ENCODE measurements at regions not wholly inside any gene's neighbourhood (a gene's known extent, or its start where the extent isn't known, plus 50 kb on each side); places are given as distances from the start of the nearest gene placed in this dataset.

DNA sequence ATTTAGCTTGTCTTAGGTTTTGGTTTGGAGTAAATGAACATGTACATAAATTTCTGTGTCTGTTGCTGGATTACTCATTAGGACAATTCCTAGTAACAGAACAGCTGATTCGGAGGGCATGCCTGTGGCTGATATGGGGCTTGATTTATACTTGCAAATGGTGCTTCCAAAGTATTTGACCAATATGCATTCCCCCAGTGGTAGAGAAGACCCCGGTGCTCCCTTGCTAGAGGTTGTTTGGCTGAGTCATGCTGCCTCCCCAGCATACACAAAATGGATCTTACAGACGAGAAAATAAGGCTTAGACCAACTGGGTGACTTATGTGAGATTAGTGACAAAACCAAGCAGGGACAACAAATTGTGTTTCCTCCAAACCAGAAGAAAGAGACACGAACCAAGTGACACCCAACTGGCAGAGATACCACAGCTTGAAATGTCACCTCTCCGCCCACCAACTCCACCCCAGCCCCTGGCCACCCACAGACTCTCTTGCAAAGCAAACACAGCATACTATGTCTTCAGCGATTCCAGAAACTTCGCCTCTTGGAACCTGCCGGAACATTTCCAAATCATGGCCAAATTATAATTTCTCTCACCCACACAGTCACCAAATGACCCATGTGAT, 75.9 kb upstream of the ETS2 start:
- H3K4me3 ChIP-seq = no peak overlapping the region
- no peaks in the 10 kb centered on the region for H3K36me3 ChIP-seq (ENCODE audit: control insufficient read depth, insufficient read depth, low read length)
- H3K27me3 ChIP-seq (ENCODE audit: control insufficient read depth in 2 of 2, insufficient read depth in 2 of 2, low read length in 2 of 2) = peaks cover 2 to 4% of the 10 kb centered on the region in 2 experiments; a peak in 3 of 5 replicates
- DNase-seq (ENCODE audit: extremely low read depth in 1 of 4, low spot score in 3 of 4) = peak in 1 of 4 experiments; percentile 20
- H3K27ac ChIP-seq (ENCODE audit: extremely low read depth, low read depth, low read length) = no peak overlapping the region
- no peaks in the 10 kb centered on the region for H3K79me2 ChIP-seq (ENCODE audit: control insufficient read depth, insufficient read depth, low read length)
- no peak for ATAC-seq
- no peaks in the 10 kb centered on the region for H3K4me1 ChIP-seq (replicated peaks in 1 of 2; ENCODE audit: control insufficient read depth in 2 of 2, insufficient read depth in 2 of 2, low read length in 2 of 2)
- no peak overlapping the region for H3K9ac ChIP-seq (ENCODE audit: insufficient read depth in 1 of 2, low read depth in 2 of 2, low read length in 2 of 2)
- intact Hi-C loops (cut with micrococcal nuclease) = loop anchor here (10.0 kb wide), 2 partner anchors 205 to 305 kb away; no protein-coding TSS in a partner anchor
- WGBS (ENCODE audit: insufficient coverage, low coverage, missing lambda C conversion rate) = 3% methylated on average over 8 of the region's 8 CpGs
- peak; percentile 63 for FAIRE-seq
- H3K4me2 ChIP-seq (ENCODE audit: insufficient read depth, low read length) = 0 out of 2 replicates have a peak overlapping the region, but pooled peaks have one; percentile 5
- in situ Hi-C loops (cut with MboI) = loop anchor here (5.0 kb wide), 1 partner anchor 412 kb away; no protein-coding TSS in a partner anchor
- BruUV-seq (replicated peaks) = no TSS peak
- H3K9me3 ChIP-seq (replicated peaks; ENCODE audit: control insufficient read depth, insufficient read depth, low read depth, low read length) = 0 out of 2 replicates have a peak, but pooled peaks cover 2% of the 10 kb centered on the region
- CTCF ChIA-PET (ENCODE audit: low intra/inter-chr PET ratio) = no interaction called here
- no peaks in the 10 kb centered on the region for H3K9me1 ChIP-seq (ENCODE audit: control insufficient read depth, insufficient read depth, low read length)
- POLR2A ChIA-PET = no interaction called here
- peak overlapping the region; percentile 43; the same call in 1 of the 2 replicates for H2AFZ ChIP-seq (ENCODE audit: low read depth, low read length)
- H4K20me1 ChIP-seq (replicated peaks; ENCODE audit: control insufficient read depth, insufficient read depth, low read length) = no peaks in the 10 kb centered on the region
- TF ChIP-seq U2AF2 (optimal IDR thresholded peaks at IDR 0.05; ENCODE audit: low read depth, low read length) = no peak
- TF ChIP-seq RHOXF2B (CRISPR knock-in tag; conservative IDR thresholded peaks at IDR 0.05) = no peak
- no peak for TF ChIP-seq ZFP36 (IDR thresholded peaks at IDR 0.05; ENCODE audit: low read depth, low read length, partially characterized antibody)
- no peak for TF ChIP-seq NR0B1 (IDR thresholded peaks at IDR 0.05; ENCODE audit: partially characterized antibody)
- TF ChIP-seq GABPB2 (CRISPR knock-in tag; conservative IDR thresholded peaks at IDR 0.05) = no peak
- no peak for TF ChIP-seq KAT7 (CRISPR knock-in tag; IDR thresholded peaks at IDR 0.05; ENCODE audit: borderline replicate concordance)
- no peak for TF ChIP-seq FOXA1 (IDR thresholded peaks at IDR 0.05; ENCODE audit: borderline replicate concordance)
- TF ChIP-seq MTF1 (CRISPR knock-in tag; IDR thresholded peaks at IDR 0.05; ENCODE audit: borderline replicate concordance) = no peak
- TF ChIP-seq, protein P1, sequence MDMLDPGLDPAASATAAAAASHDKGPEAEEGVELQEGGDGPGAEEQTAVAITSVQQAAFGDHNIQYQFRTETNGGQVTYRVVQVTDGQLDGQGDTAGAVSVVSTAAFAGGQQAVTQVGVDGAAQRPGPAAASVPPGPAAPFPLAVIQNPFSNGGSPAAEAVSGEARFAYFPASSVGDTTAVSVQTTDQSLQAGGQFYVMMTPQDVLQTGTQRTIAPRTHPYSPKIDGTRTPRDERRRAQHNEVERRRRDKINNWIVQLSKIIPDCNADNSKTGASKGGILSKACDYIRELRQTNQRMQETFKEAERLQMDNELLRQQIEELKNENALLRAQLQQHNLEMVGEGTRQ (CRISPR knock-in tag; IDR thresholded peaks at IDR 0.05) = no peak
- TF ChIP-seq RNF2 (IDR thresholded peaks at IDR 0.05) = no peak
- no peak for TF ChIP-seq ZNF239 (CRISPR knock-in tag; IDR thresholded peaks at IDR 0.05)
- no peak for TF ChIP-seq MTA2 (IDR thresholded peaks at IDR 0.05; ENCODE audit: low read depth)
- TF ChIP-seq HMG20A (CRISPR knock-in tag; conservative IDR thresholded peaks at IDR 0.05) = no peak
- no peak for TF ChIP-seq SRF (CRISPR knock-in tag; IDR thresholded peaks at IDR 0.05)
- TF ChIP-seq, protein P2, sequence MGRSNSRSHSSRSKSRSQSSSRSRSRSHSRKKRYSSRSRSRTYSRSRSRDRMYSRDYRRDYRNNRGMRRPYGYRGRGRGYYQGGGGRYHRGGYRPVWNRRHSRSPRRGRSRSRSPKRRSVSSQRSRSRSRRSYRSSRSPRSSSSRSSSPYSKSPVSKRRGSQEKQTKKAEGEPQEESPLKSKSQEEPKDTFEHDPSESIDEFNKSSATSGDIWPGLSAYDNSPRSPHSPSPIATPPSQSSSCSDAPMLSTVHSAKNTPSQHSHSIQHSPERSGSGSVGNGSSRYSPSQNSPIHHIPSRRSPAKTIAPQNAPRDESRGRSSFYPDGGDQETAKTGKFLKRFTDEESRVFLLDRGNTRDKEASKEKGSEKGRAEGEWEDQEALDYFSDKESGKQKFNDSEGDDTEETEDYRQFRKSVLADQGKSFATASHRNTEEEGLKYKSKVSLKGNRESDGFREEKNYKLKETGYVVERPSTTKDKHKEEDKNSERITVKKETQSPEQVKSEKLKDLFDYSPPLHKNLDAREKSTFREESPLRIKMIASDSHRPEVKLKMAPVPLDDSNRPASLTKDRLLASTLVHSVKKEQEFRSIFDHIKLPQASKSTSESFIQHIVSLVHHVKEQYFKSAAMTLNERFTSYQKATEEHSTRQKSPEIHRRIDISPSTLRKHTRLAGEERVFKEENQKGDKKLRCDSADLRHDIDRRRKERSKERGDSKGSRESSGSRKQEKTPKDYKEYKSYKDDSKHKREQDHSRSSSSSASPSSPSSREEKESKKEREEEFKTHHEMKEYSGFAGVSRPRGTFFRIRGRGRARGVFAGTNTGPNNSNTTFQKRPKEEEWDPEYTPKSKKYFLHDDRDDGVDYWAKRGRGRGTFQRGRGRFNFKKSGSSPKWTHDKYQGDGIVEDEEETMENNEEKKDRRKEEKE (IDR thresholded peaks at IDR 0.05; ENCODE audit: borderline replicate concordance in 1 of 2, control insufficient read depth in 1 of 2, low read depth in 2 of 2, low read length in 1 of 2) = no peak
- no peak for TF ChIP-seq RBM39 (optimal IDR thresholded peaks at IDR 0.05; ENCODE audit: low read depth, low read length)
- peak; percentile 59 for TF ChIP-seq C11orf30 (IDR thresholded peaks at IDR 0.05; ENCODE audit: low read depth)
- TF ChIP-seq HOXB6 (CRISPR knock-in tag; IDR thresholded peaks at IDR 0.05; ENCODE audit: borderline replicate concordance) = no peak
